ENCODE measurements at regions not wholly inside any gene's neighbourhood (a gene's known extent, or its start where the extent isn't known, plus 50 kb on each side); places are given as distances from the start of the nearest gene placed in this dataset.
A peak's percentile ranks its signal among the peaks of the same experiment; 100 is the strongest.

GRCh38 chr6:23390221-23390620, 735.8 kb upstream of the NRSN1 start:
- H3K27me3 ChIP-seq = no peaks in the 10 kb centered on the region
- Mint-ChIP-seq H3K36me3 (no peaks in the 10 kb centered on the region), H3K9me3 (no peaks in the 10 kb centered on the region), H3K27me3 (ENCODE audit: insufficient read depth, low read depth) (no peaks in the 10 kb centered on the region), H3K4me3 (no peak overlapping the region), H3K27ac (no peak overlapping the region), H3K4me1 (peaks cover 14% of the 10 kb centered on the region)
- H3F3A ChIP-seq (ENCODE audit: low read depth) = no peaks in the 10 kb centered on the region
- H3K27ac ChIP-seq = no peak overlapping the region
- TF ChIP-seq EZH2phosphoT487 (IDR thresholded peaks at IDR 0.05) (no peak), CTCF (IDR thresholded peaks at IDR 0.05) (no peak), EZH2 (IDR thresholded peaks at IDR 0.05) (no peak)
- no peaks in the 10 kb centered on the region for H3K9me3 ChIP-seq (ENCODE audit: low read depth)
- H4K20me1 ChIP-seq (ENCODE audit: low read depth) = no peaks in the 10 kb centered on the region
- H3K4me2 ChIP-seq = no peak overlapping the region
- no peak overlapping the region for H3K4me3 ChIP-seq
- H2AFZ ChIP-seq (replicated peaks) = no peak overlapping the region
- H3K4me1 ChIP-seq = no peaks in the 10 kb centered on the region
- no peaks in the 10 kb centered on the region for H3K79me2 ChIP-seq (ENCODE audit: low read depth)
- no peak for DNase-seq (ENCODE audit: low spot score)
- H3K9ac ChIP-seq = no peak overlapping the region
- H3K36me3 ChIP-seq = no peaks in the 10 kb centered on the region

GRCh38 chr6:23394681-23395080, 731.3 kb upstream of the NRSN1 start:
- Histone ChIP-seq H2AFZ (replicated peaks) (peak overlapping the region; percentile 66), H4K20me1 (ENCODE audit: low read depth) (no peaks in the 10 kb centered on the region), H3K27me3 (no peaks in the 10 kb centered on the region), H3K36me3 (no peaks in the 10 kb centered on the region), H3K9ac (no peak overlapping the region), H3K4me3 (no peak overlapping the region), H3F3A (ENCODE audit: low read depth) (no peaks in the 10 kb centered on the region), H3K9me3 (ENCODE audit: low read depth) (no peaks in the 10 kb centered on the region), H3K4me2 (no peak overlapping the region), H3K27ac (no peak overlapping the region), H3K4me1 (no peaks in the 10 kb centered on the region), H3K79me2 (ENCODE audit: low read depth) (no peaks in the 10 kb centered on the region)
- peaks cover 2% of the 10 kb centered on the region for H3K27me3 Mint-ChIP-seq (ENCODE audit: insufficient read depth, low read depth)
- no peaks in the 10 kb centered on the region for H3K9me3 Mint-ChIP-seq
- no peak overlapping the region for H3K27ac Mint-ChIP-seq
- DNase-seq (ENCODE audit: low spot score) = no peak
- TF ChIP-seq CTCF (IDR thresholded peaks at IDR 0.05) (no peak), EZH2phosphoT487 (IDR thresholded peaks at IDR 0.05) (no peak), EZH2 (IDR thresholded peaks at IDR 0.05) (no peak)
- H3K4me3 Mint-ChIP-seq = no peak overlapping the region
- no peaks in the 10 kb centered on the region for H3K36me3 Mint-ChIP-seq
- H3K4me1 Mint-ChIP-seq = peaks cover 12% of the 10 kb centered on the region

GRCh38 chr6:23395381-23395780, 730.6 kb upstream of the NRSN1 start:
- Histone ChIP-seq H3K4me3 (no peak overlapping the region), H3K4me1 (no peaks in the 10 kb centered on the region), H3K79me2 (ENCODE audit: low read depth) (no peaks in the 10 kb centered on the region), H2AFZ (replicated peaks) (no peak overlapping the region), H3K9ac (no peak overlapping the region), H3K4me2 (no peak overlapping the region), H3K9me3 (ENCODE audit: low read depth) (no peaks in the 10 kb centered on the region), H4K20me1 (ENCODE audit: low read depth) (no peaks in the 10 kb centered on the region), H3K36me3 (no peaks in the 10 kb centered on the region), H3K27me3 (no peaks in the 10 kb centered on the region), H3F3A (ENCODE audit: low read depth) (no peaks in the 10 kb centered on the region), H3K27ac (no peak overlapping the region)
- Mint-ChIP-seq H3K4me1 (peaks cover 12% of the 10 kb centered on the region), H3K27me3 (ENCODE audit: insufficient read depth, low read depth) (peaks cover 4% of the 10 kb centered on the region), H3K9me3 (no peaks in the 10 kb centered on the region), H3K36me3 (no peaks in the 10 kb centered on the region), H3K4me3 (no peak overlapping the region), H3K27ac (no peak overlapping the region)
- no peak for TF ChIP-seq EZH2 (IDR thresholded peaks at IDR 0.05)
- TF ChIP-seq CTCF (IDR thresholded peaks at IDR 0.05) = no peak
- TF ChIP-seq EZH2phosphoT487 (IDR thresholded peaks at IDR 0.05) = no peak
- no peak for DNase-seq (ENCODE audit: low spot score)

Data from neural progenitor cell (in vitro differentiated cells).